Fibroblast of lung (primary cell): ENCODE measurements at regions not wholly inside any gene's neighbourhood (a gene's known extent, or its start where the extent isn't known, plus 50 kb on each side); places are given as distances from the start of the nearest gene placed in this dataset.

ENCODE experiments used
- DNase-seq, 2 donors: peaks; one replicate each; pipeline versions ENCODE4 v3.0.0 to v3.0.0-alpha.2; 2010; ENCODE audit warnings: low read depth in 2 of 2
- H2AFZ ChIP-seq: 2 replicates; pipeline ENCODE4 v1.5.1; 2012; ENCODE audit warnings: low read length, control low read depth, inconsistent platforms
- H3K27ac ChIP-seq: 2 replicates; pipeline ENCODE4 v1.5.1; 2011; ENCODE audit warnings: low read length, control low read depth; ENCODE audit not compliant: insufficient read depth
- H3K27me3 ChIP-seq: 2 replicates; pipeline ENCODE4 v1.5.1; 2011; ENCODE audit warnings: mild to moderate bottlenecking, low read length; ENCODE audit not compliant: control insufficient read depth, insufficient read depth
- H3K36me3 ChIP-seq: 2 replicates; pipeline ENCODE4 v1.5.1; 2011; ENCODE audit warnings: low read length; ENCODE audit not compliant: control insufficient read depth, insufficient read depth
- H3K4me1 ChIP-seq: 2 replicates; pipeline ENCODE4 v1.5.1; 2011; ENCODE audit warnings: low read length; ENCODE audit not compliant: control insufficient read depth, insufficient read depth; ENCODE audit errors: extremely low read depth
- H3K4me2 ChIP-seq: 2 replicates; pipeline ENCODE4 v1.5.1; 2011; ENCODE audit warnings: low read length, control low read depth; ENCODE audit not compliant: insufficient read depth; ENCODE audit errors: extremely low read depth
- H3K4me3 ChIP-seq, 4 experiments: fragments of 200-600 bp in 1 of 4; sonication (generic) in 1 of 4; replicated peaks in 1 of 4; 2 replicates each; pipeline ENCODE4 v1.5.1; 2011 to 2016; ENCODE audit warnings: low read length in 4 of 4, low read depth in 3 of 4, mild to moderate bottlenecking in 3 of 4, control low read depth in 2 of 4, inconsistent platforms in 1 of 4, mixed read lengths in 1 of 4; ENCODE audit not compliant: insufficient read depth in 1 of 4; ENCODE audit errors: control extremely low read depth in 1 of 4
- H3K79me2 ChIP-seq: 2 replicates; pipeline ENCODE4 v1.5.1; 2012; ENCODE audit warnings: mild to moderate bottlenecking, low read length, inconsistent platforms; ENCODE audit not compliant: control insufficient read depth, insufficient read depth
- H3K9ac ChIP-seq: 2 replicates; pipeline ENCODE4 v1.5.1; 2011; ENCODE audit warnings: mild to moderate bottlenecking, low read length, control low read depth; ENCODE audit not compliant: insufficient read depth
- H3K9me3 ChIP-seq: 2 replicates; pipeline ENCODE4 v1.5.1; 2012; ENCODE audit warnings: low read depth, low read length; ENCODE audit not compliant: control insufficient read depth, insufficient read depth
- H4K20me1 ChIP-seq: 2 replicates; pipeline ENCODE4 v1.5.1; 2011; ENCODE audit warnings: low read length; ENCODE audit not compliant: control insufficient read depth, insufficient read depth; ENCODE audit errors: extremely low read depth
- EZH2 ChIP-seq: IDR thresholded peaks from 2 replicates; pipeline ENCODE4 v1.5.1; 2012; ENCODE audit warnings: low read length, control low read depth, mild to moderate bottlenecking; ENCODE audit errors: missing control alignments
- TF ChIP-seq, protein P1 (sequence below), 2 donors: IDR thresholded peaks in 1 of 2; conservative IDR thresholded peaks in 1 of 2; 1 replicate in 1 of 2; 2 replicates in 1 of 2; pipeline ENCODE4 v1.5.1; 2011 to 2012; ENCODE audit warnings: low read length in 2 of 2, control low read depth in 1 of 2, inconsistent platforms in 1 of 2, low read depth in 1 of 2, mild to moderate bottlenecking in 1 of 2

DNA sequence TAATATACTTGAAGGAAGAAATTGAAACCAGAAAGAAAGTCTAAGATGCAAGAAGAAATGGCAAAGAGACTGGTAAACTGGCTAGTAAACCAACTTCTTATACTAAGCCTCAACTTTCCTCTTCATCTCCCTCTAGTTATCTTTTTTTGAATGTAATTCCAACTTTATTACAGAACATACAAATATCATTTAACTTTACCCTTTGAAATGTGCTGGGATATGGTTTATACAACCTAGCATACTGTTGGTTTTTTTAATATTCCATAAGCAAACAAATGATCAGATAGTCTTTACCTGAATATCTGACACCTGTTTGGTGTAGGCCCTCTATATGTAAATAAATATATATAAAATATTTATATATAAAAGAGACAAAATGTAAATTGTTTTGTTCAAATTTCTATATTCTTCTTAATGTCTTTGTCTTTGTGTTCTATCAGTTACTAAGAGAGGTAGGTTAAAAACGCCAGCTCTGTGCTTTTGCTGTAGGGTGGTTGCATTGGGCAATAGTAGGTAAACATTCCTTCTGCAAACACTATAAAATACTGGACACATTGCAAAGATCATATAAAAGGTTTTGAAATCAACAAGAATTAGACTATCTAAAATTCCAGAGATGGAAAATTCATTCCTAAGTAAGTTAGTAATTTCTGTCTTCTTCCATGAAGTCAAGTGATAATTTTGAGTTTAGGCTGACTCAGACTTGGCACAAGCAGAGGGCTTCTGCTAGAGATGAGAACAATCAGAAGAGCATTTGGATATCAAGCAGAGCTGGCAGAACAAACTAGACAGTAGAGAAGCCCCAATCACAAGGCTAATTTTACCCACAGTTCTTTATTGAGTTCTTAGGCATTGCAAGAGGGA is 383.3 kb downstream of the RFC3 start:
- H3K27ac ChIP-seq = no peak overlapping the region
- no peaks in the 10 kb centered on the region for H3K9me3 ChIP-seq
- H3K4me3 ChIP-seq = no peak overlapping the region
- no peak overlapping the region for H3K4me2 ChIP-seq
- no peaks in the 10 kb centered on the region for H3K4me1 ChIP-seq
- H3K36me3 ChIP-seq = no peaks in the 10 kb centered on the region
- peak; percentile 32 to 85 for DNase-seq
- H4K20me1 ChIP-seq = no peaks in the 10 kb centered on the region
- no peaks in the 10 kb centered on the region for H3K27me3 ChIP-seq
- no peaks in the 10 kb centered on the region for H3K79me2 ChIP-seq
- H2AFZ ChIP-seq = no peak overlapping the region
- no peak for TF ChIP-seq EZH2
- TF ChIP-seq, protein P1, sequence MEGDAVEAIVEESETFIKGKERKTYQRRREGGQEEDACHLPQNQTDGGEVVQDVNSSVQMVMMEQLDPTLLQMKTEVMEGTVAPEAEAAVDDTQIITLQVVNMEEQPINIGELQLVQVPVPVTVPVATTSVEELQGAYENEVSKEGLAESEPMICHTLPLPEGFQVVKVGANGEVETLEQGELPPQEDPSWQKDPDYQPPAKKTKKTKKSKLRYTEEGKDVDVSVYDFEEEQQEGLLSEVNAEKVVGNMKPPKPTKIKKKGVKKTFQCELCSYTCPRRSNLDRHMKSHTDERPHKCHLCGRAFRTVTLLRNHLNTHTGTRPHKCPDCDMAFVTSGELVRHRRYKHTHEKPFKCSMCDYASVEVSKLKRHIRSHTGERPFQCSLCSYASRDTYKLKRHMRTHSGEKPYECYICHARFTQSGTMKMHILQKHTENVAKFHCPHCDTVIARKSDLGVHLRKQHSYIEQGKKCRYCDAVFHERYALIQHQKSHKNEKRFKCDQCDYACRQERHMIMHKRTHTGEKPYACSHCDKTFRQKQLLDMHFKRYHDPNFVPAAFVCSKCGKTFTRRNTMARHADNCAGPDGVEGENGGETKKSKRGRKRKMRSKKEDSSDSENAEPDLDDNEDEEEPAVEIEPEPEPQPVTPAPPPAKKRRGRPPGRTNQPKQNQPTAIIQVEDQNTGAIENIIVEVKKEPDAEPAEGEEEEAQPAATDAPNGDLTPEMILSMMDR (conservative IDR thresholded peaks at IDR 0.05 in 1 of 2, IDR thresholded peaks at IDR 0.05 in 1 of 2; ENCODE audit: low read depth in 1 of 2, low read length in 2 of 2) = no peak
- H3K9ac ChIP-seq = no peak overlapping the region

DNA sequence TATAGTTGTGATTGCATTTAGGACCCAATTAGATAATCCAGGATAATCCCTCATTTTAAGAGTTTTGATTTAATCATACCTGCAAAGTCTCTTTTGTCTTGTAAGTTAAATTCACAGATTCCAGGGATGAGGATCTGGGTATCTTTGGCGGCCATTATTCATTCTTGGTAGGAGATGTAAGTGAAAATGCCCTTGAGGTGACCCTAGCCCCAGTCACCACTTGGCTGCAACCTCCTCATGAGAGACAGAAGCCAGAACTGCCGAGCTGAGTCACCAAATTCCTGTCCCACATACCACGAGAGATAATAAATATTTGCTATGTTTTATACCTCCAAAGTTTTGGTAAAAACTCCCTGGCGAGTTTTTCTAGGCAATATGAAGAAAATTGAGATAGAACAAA is 389.4 kb downstream of the RFC3 start:
- H3K27me3 ChIP-seq = no peaks in the 10 kb centered on the region
- H3K4me2 ChIP-seq = peak overlapping the region; percentile 8
- H3K4me3 ChIP-seq = no peak overlapping the region
- H3K27ac ChIP-seq = no peak overlapping the region
- H3K4me1 ChIP-seq = peaks cover 3% of the 10 kb centered on the region
- H4K20me1 ChIP-seq = no peaks in the 10 kb centered on the region
- no peaks in the 10 kb centered on the region for H3K36me3 ChIP-seq
- no peak overlapping the region for H2AFZ ChIP-seq
- no peak for TF ChIP-seq EZH2
- H3K79me2 ChIP-seq = no peaks in the 10 kb centered on the region
- H3K9me3 ChIP-seq = no peaks in the 10 kb centered on the region
- no peak overlapping the region for H3K9ac ChIP-seq
- peak; percentile 70 to 94 for DNase-seq

DNA sequence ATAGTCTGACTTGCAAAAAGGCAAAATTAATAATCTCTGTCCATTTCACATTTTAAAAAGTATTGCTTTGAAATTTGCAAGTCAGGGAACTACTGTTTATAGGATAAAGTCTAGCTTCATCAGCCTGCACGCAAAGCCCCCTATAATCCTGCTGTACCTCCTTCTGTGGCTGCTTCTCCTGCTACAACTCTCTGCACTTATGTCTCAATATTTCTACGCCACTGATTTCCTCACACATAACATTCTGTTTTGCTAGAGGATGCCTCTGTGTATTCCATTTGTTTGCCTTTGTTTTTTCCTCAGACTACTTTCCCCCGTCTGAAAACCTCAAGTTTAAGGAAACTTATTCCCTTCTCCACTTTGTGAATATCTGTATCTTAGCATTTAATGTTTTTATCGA is 389.9 kb downstream of the RFC3 start:
- H3K9me3 ChIP-seq = no peaks in the 10 kb centered on the region
- no peak for TF ChIP-seq EZH2
- TF ChIP-seq, protein P1 (conservative IDR thresholded peaks at IDR 0.05 in 1 of 2, IDR thresholded peaks at IDR 0.05 in 1 of 2; ENCODE audit: low read depth in 1 of 2, low read length in 2 of 2) = no peak
- peaks cover 3% of the 10 kb centered on the region for H3K4me1 ChIP-seq
- no peak overlapping the region for H2AFZ ChIP-seq
- no peaks in the 10 kb centered on the region for H3K79me2 ChIP-seq
- H3K4me2 ChIP-seq = peak overlapping the region; percentile 16
- no peak overlapping the region for H3K4me3 ChIP-seq
- no peak overlapping the region for H3K27ac ChIP-seq
- H3K36me3 ChIP-seq = no peaks in the 10 kb centered on the region
- H3K9ac ChIP-seq = no peak overlapping the region
- DNase-seq = peak in 1 of 2 donors; percentile 39
- H3K27me3 ChIP-seq = no peaks in the 10 kb centered on the region
- H4K20me1 ChIP-seq = no peaks in the 10 kb centered on the region
